ENCODE measurements at regions not wholly inside any gene's neighbourhood (a gene's known extent, or its start where the extent isn't known, plus 50 kb on each side); places are given as distances from the start of the nearest gene placed in this dataset.

DNA sequence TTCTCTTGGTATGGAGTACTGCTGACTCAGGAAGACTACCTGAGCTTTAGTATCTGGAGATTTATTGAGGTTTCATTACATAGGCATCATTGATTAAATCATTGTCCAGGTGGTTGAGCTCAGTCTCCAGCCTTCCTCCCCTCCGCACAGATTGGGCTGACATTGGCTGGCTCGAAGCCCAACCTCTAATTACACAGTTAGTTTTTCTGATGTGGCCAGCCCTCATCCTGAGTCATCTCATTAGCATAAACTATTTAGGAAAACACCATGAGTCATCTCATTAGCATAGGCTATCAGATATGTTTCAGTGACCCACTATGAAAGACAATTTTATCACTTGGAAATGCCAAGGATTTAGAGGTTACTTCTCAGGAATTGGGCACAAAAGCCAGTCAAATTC, 93.9 kb upstream of the ANKRD50 start:
- no peak for TF ChIP-seq CTCF (IDR thresholded peaks at IDR 0.05; ENCODE audit: control insufficient read depth, insufficient read depth, low read depth, low read length, missing control alignments)
- H3K4me3 ChIP-seq (ENCODE audit: control insufficient read depth, low read depth, low read length) = no peak overlapping the region
- no peak for DNase-seq (ENCODE audit: low read depth)

DNA sequence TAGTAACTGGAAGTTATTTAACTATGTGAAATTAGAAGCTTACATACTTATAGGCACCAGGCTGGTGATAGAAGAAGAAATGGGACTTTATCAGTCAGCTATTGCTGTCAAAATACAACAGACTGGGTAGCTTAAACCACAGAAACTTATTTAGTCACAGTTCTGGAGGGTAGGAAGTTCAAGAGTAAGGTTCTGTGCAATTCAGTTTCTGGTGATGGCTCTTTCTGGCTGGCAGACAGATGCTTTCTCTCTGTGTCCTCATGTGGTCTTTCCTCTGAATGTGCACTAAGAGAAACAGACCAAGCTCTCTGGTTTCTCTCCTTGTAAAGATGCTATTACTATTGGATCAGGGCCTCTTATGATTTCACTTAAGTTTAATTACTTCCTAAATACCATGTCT, 92.1 kb upstream of the ANKRD50 start:
- no peak for TF ChIP-seq CTCF (IDR thresholded peaks at IDR 0.05; ENCODE audit: control insufficient read depth, insufficient read depth, low read depth, low read length, missing control alignments)
- no peak overlapping the region for H3K4me3 ChIP-seq (ENCODE audit: control insufficient read depth, low read depth, low read length)
- DNase-seq (ENCODE audit: low read depth) = no peak

DNA sequence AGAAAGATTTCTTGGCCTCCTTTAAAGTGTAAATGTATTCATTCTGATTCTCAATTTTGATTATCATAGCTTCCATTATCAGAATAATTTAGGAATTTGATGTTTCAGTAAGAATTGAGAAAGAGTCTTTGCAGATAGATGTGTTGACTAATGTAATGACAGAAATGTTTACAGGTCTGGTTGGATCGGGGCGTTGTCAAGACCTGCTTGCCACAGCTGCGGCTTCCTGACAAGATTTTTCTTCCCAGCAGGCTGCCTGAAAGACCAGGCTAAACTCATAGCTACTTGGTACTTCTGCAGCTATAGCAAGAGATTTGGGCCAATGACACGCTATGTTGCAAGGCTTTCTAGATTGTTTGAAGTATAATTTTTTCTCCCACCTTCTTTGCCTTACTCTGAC, 91.5 kb upstream of the ANKRD50 start:
- no peak for TF ChIP-seq CTCF (IDR thresholded peaks at IDR 0.05; ENCODE audit: control insufficient read depth, insufficient read depth, low read depth, low read length, missing control alignments)
- no peak overlapping the region for H3K4me3 ChIP-seq (ENCODE audit: control insufficient read depth, low read depth, low read length)
- DNase-seq (ENCODE audit: low read depth) = no peak

DNA sequence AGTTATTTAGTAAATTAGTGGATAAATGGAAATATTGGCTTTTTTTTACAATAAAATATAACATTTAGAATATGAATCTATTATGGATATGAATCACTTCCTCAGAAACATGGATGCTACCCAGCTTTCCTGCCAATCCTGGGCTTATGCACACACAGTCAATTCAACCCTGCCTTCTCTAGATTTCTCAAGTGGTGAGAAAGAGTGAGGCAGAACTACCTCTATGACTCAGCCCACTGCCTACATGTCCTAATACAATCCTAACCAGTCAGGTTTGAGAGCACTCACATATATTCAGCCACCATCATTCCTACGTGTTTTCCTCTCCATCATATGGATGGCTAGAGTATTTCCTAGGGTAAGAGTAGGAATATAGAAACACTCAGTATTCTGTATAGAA, 91.1 kb upstream of the ANKRD50 start:
- no peak overlapping the region for H3K4me3 ChIP-seq (ENCODE audit: control insufficient read depth, low read depth, low read length)
- DNase-seq (ENCODE audit: low read depth) = no peak
- TF ChIP-seq CTCF (IDR thresholded peaks at IDR 0.05; ENCODE audit: control insufficient read depth, insufficient read depth, low read depth, low read length, missing control alignments) = no peak

GRCh38 chr4:124803026-124803425, 90.5 kb upstream of the ANKRD50 start:
- TF ChIP-seq CTCF (IDR thresholded peaks at IDR 0.05; ENCODE audit: control insufficient read depth, insufficient read depth, low read depth, low read length, missing control alignments) = no peak
- H3K4me3 ChIP-seq (ENCODE audit: control insufficient read depth, low read depth, low read length) = no peak overlapping the region
- no peak for DNase-seq (ENCODE audit: low read depth)

- no peak for DNase-seq (ENCODE audit: low read depth)
- H3K4me3 ChIP-seq (ENCODE audit: control insufficient read depth, low read depth, low read length) = no peak overlapping the region
- TF ChIP-seq CTCF (IDR thresholded peaks at IDR 0.05; ENCODE audit: control insufficient read depth, insufficient read depth, low read depth, low read length, missing control alignments) = no peak
Measured at GRCh38 chr4:124797223-124797622, 84.7 kb upstream of the ANKRD50 start.

- DNase-seq (ENCODE audit: low read depth) = no peak
- no peak overlapping the region for H3K4me3 ChIP-seq (ENCODE audit: control insufficient read depth, low read depth, low read length)
- no peak for TF ChIP-seq CTCF (IDR thresholded peaks at IDR 0.05; ENCODE audit: control insufficient read depth, insufficient read depth, low read depth, low read length, missing control alignments)
Measured at GRCh38 chr4:124790471-124790870, 77.9 kb upstream of the ANKRD50 start.

All from AG09309 (cell line).